HUES64 (cell line): ENCODE measurements at regions not wholly inside any gene's neighbourhood (a gene's known extent, or its start where the extent isn't known, plus 50 kb on each side); places are given as distances from the start of the nearest gene placed in this dataset.

ENCODE experiments used
- H3K27ac ChIP-seq: 2 replicates; pipeline ENCODE4 v1.7.0; 2013; ENCODE audit warnings: low read depth, low read length, inconsistent platforms
- H3K27me3 ChIP-seq: 2 replicates; pipeline ENCODE4 v1.6.1; 2013; ENCODE audit warnings: mild to moderate bottlenecking, low read length; ENCODE audit not compliant: insufficient read depth
- H3K36me3 ChIP-seq: 2 replicates; pipeline ENCODE4 v1.6.1; 2013; ENCODE audit warnings: mild to moderate bottlenecking, low read length; ENCODE audit not compliant: insufficient read depth
- H3K4me1 ChIP-seq: 2 replicates; pipeline ENCODE4 v1.6.1; 2013; ENCODE audit warnings: mild to moderate bottlenecking, low read length, moderate library complexity; ENCODE audit not compliant: insufficient read depth
- H3K4me3 ChIP-seq: 2 replicates; pipeline ENCODE4 v1.5.1; 2013; ENCODE audit warnings: mild to moderate bottlenecking, low read length, moderate library complexity
- H3K9ac ChIP-seq: 2 replicates; pipeline ENCODE4 v1.6.1; 2013; ENCODE audit warnings: mild to moderate bottlenecking, low read depth, low read length
- H3K9me3 ChIP-seq: 2 replicates; pipeline ENCODE4 v1.6.1; 2013; ENCODE audit warnings: low read depth, low read length; ENCODE audit not compliant: insufficient read depth
- WGBS: fragments of 150-250, 120-280 bp; methylation state at CpG from one replicate; pipeline ENCODE4 v1.1.7; 2013; ENCODE audit warnings: missing lambda C conversion rate; 5-methylcytosine and 5-hydroxymethylcytosine counted together

DNA sequence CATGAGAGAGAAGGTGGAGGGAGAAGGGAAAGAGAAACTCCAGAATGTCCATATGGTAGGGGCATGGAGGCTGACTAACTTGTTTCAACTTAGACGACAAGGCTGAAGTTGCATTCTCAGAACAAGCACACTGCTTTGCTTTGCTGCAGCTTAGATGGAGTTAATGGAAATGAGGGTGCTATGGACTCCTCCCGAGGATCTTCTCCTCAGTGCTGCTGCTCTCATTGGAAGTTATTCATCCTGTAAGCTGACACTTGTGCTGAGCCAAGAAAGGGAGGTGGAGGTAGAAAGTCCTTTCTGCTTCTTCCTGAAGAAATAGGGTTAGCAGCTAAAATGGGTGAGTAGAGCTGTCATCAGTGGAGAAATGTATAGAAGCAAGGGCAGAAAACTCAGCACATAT lies 215.3 kb downstream of the SEC16B start:
- Histone ChIP-seq H3K9ac (no peak overlapping the region), H3K27me3 (no peaks in the 10 kb centered on the region), H3K36me3 (no peaks in the 10 kb centered on the region), H3K9me3 (peaks cover 6% of the 10 kb centered on the region; the same call in 1 of the 2 replicates), H3K4me1 (peaks cover 11% of the 10 kb centered on the region; the same call in 1 of the 2 replicates), H3K27ac (no peak overlapping the region), H3K4me3 (no peak overlapping the region)
- 51% methylated on average over 2 of the region's 2 CpGs for WGBS

DNA sequence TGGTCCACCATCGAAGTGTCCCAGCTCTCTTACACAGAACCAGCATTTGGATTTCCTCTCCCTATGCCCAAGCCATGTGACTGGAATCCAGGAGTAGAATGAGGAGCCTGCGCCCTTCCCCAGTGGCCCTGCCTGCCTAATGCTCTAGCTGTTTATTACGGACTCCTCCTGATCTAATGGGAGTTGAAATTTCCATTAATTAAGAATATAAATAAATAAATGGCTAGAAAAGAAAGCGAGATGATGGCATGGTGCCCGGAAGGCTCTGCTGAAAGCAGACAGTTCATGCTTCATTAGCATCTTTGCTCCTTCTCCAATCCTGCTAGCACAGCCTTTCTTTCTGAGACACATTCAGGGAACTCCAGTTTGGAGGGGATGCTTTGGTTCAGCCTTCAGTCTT lies 216.2 kb downstream of the SEC16B start:
- H3K36me3 ChIP-seq, result no peaks in the 10 kb centered on the region
- no peaks in the 10 kb centered on the region for H3K9me3 ChIP-seq
- no peak overlapping the region for H3K27ac ChIP-seq
- 95% methylated on average over 5 of the region's 5 CpGs for WGBS
- H3K9ac ChIP-seq, result no peak overlapping the region
- H3K4me3 ChIP-seq, result no peak overlapping the region
- no peaks in the 10 kb centered on the region for H3K27me3 ChIP-seq
- peaks cover 11% of the 10 kb centered on the region; the same call in 1 of the 2 replicates for H3K4me1 ChIP-seq

DNA sequence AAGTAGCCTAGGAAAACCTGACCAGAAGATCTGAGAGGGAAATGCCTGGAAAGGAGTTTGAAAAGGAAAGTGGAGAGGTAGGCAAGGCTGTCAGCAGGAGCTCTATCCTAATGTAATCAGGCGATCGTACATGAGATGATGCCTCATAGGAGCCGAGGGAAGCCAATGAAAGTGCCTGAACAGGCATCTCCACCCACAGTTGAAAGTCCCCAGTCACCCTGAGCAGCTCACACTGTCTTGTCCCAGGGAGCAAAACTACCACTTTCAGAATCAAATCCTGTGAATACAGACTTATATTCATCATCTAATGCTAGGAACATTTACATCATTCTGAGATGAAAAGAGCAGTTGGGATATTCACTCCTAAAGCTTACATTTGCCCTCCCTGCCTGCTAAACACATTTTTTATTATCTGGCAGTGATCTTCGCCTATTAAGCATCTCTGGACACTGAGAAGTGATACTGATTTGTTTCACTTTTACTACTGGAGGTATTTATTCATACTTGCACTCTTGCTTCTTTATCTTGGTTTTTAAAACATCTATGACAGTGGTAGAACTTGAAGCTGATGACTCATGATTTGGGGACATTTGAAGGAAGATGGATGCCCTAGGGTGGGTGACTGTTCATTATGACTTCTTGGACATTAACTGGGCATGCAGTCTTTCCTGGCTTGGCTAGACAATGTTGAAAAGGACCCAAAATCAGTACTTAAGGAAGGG lies 221.6 kb downstream of the SEC16B start:
- Histone ChIP-seq H3K36me3 (no peaks in the 10 kb centered on the region), H3K9ac (no peak overlapping the region), H3K4me3 (no peak overlapping the region), H3K27ac (no peak overlapping the region), H3K9me3 (no peaks in the 10 kb centered on the region), H3K27me3 (no peaks in the 10 kb centered on the region), H3K4me1 (no peaks in the 10 kb centered on the region)
- 90% methylated on average over 4 of the region's 4 CpGs for WGBS

DNA sequence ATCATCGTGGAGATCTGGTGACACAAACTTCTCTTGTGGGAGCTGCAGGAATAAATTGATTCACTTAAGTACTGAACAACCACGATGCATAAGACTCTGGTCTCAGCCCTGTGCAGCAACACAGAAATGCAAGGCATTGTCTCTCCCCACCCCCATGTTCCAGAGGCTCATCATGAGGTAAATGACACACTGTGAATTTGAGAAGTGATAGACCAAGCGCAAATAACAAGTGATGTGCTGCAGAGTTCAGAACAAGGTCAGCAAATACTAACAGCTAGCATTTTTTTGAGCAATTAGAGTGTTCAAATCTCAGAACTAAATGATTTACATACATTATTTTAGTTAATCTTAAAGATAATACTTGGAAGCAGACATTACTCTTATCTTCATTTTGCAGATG lies 223.7 kb downstream of the SEC16B start:
- Histone ChIP-seq H3K4me3 (no peak overlapping the region), H3K27me3 (no peaks in the 10 kb centered on the region)
- 91% methylated on average over 3 of the region's 3 CpGs for WGBS

DNA sequence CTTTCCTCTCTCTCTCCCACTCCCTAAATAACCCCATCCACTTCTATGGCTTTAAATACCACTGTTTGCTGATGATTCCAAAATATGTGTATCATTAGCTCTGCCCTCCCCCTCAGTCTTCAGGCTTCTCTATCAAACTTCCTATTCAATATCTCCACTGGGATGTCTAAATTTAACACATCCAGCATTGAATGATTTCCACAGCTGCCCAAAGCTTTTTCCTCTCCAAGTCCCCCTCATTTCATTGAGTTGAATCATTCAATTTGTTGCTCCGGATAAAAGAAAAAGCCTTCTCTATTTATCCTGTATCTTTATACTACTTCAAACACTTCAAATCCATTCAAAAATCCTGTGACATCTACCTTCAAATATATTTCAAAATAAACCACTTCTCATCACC lies 225.0 kb downstream of the SEC16B start:
- H3K4me3 ChIP-seq, result no peak overlapping the region
- no peaks in the 10 kb centered on the region for H3K36me3 ChIP-seq
- H3K9me3 ChIP-seq, result no peaks in the 10 kb centered on the region
- no peaks in the 10 kb centered on the region for H3K27me3 ChIP-seq
- no peak overlapping the region for H3K27ac ChIP-seq
- no peaks in the 10 kb centered on the region for H3K4me1 ChIP-seq
- WGBS, result 79% methylated on average over 1 of the region's 1 CpG
- no peak overlapping the region for H3K9ac ChIP-seq

More for the DNA sequence above, 223.7 kb downstream of the SEC16B start:
- no peak overlapping the region for H3K9ac ChIP-seq
- H3K27ac ChIP-seq, result no peak overlapping the region
- no peaks in the 10 kb centered on the region for H3K36me3 ChIP-seq
- no peaks in the 10 kb centered on the region for H3K4me1 ChIP-seq
- H3K9me3 ChIP-seq, result no peaks in the 10 kb centered on the region

DNA sequence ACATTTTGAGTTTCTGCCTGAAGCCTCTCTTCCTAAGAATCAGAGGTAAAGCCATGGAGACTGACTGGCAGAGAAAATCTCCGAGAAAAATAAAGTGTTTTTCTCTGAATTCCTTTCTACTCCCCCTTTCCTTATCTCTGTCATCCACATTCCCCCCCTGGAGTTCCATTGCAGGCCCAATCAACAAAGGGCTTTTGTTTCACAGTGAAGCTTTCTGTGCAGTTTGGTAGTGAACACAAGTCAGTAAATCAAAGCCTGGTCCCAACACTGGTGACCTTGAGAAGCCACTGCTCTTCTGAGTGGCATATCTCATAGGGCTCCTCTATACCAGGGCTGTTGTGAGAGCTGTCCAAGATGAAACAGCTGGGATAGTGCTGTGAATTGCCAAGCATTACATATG lies 228.4 kb downstream of the SEC16B start:
- H3K9ac ChIP-seq, result no peak overlapping the region
- H3K9me3 ChIP-seq, result no peaks in the 10 kb centered on the region
- H3K27ac ChIP-seq, result no peak overlapping the region
- H3K4me1 ChIP-seq, result no peaks in the 10 kb centered on the region
- H3K4me3 ChIP-seq, result no peak overlapping the region
- 94% methylated on average over 1 of the region's 1 CpG for WGBS
- H3K36me3 ChIP-seq, result no peaks in the 10 kb centered on the region
- no peaks in the 10 kb centered on the region for H3K27me3 ChIP-seq

DNA sequence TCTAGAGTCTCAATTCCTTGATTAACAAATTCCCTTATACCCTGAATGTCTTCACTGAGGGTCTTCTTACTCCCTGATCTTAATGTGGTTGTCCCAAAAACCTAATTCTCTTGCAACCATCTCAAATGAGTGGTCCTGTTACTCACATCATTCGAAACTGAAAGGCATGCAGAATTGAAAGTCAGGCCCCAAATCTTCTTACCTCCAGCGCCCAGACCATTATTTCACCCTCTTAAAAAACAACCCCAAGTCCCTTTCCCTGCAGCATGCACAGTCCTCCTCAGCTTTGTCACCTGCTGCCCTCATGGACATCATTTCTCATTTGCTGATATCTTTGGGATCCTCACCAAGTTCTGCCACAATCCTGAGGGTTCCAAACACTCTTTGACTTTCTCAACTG lies 230.1 kb downstream of the SEC16B start:
- H3K36me3 ChIP-seq, result no peaks in the 10 kb centered on the region
- H3K27me3 ChIP-seq, result no peaks in the 10 kb centered on the region
- no peaks in the 10 kb centered on the region for H3K9me3 ChIP-seq
- WGBS, result 88% methylated on average over 2 of the region's 2 CpGs
- H3K27ac ChIP-seq, result no peak overlapping the region
- no peaks in the 10 kb centered on the region for H3K4me1 ChIP-seq
- H3K4me3 ChIP-seq, result no peak overlapping the region
- no peak overlapping the region for H3K9ac ChIP-seq

DNA sequence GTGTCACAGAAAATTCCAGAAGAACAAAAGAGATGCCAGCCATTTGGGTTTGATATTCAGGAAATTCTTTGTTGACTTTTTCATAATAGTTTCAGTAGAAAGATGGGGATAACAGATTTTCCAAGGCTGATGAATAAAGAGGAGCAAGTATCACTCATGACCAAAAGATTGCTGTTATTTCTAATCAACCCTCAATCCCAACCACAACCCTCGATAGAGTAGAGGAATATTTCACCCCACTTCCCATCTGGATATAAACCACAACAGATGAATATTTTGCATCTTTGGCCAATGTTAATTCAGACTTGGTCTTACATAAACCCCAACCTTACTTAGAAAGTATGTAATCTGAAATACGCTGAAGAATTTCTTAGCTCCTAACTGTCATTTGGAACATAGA lies 232.4 kb downstream of the SEC16B start:
- Histone ChIP-seq H3K27ac (no peak overlapping the region), H3K36me3 (no peaks in the 10 kb centered on the region), H3K4me3 (no peak overlapping the region), H3K27me3 (no peaks in the 10 kb centered on the region), H3K4me1 (no peaks in the 10 kb centered on the region), H3K9me3 (no peaks in the 10 kb centered on the region), H3K9ac (no peak overlapping the region)
- WGBS, result 100% methylated on average over 2 of the region's 2 CpGs

DNA sequence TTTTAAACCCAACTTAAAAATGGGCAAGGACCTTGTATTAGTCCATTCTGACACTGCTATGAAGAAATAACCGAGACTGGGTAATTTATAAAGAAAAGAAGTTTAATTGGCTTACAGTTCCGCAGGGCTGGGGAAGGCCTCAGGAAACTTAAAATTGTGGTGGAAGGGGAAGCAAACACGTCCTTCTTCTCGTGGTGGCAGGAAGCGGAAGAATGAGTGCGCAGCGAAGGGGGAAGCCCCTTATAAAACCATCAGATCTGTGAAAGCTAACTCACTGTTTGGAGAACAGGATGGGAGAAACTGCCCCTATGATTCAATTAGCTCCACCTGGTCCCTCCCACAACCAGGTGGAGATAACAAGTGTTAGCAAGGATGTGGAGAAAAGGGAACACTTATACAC lies 237.7 kb downstream of the SEC16B start:
- Histone ChIP-seq H3K9me3 (no peaks in the 10 kb centered on the region), H3K4me1 (no peaks in the 10 kb centered on the region)
- 93% methylated on average over 7 of the region's 7 CpGs for WGBS

DNA sequence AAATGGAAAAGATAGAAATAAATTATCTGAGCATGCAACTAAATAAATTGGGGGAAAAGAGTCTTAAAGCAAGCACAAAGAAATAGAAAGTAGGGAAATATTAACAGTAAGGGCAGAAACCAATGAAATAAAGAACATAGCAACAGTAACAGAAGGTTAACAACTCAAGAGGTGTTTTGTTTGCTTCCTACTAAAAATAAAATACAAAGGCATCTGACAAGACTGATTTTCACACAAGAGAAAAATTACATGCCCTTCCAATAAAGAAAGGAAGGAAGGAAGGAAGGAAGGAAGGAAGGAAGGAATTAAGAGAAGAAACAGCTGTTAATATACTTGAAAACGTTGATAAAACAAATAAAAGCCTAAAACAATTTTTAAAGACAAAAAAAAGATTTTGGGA lies 240.2 kb downstream of the SEC16B start:
- H3K4me3 ChIP-seq, result no peak overlapping the region
- no peak overlapping the region for H3K27ac ChIP-seq
- no peak overlapping the region for H3K9ac ChIP-seq
- WGBS, result no CpG with 5 or more reads among the region's 1 CpG
- no peaks in the 10 kb centered on the region for H3K4me1 ChIP-seq
- H3K27me3 ChIP-seq, result no peaks in the 10 kb centered on the region
- H3K9me3 ChIP-seq, result no peaks in the 10 kb centered on the region
- no peaks in the 10 kb centered on the region for H3K36me3 ChIP-seq

More for the DNA sequence above, 237.7 kb downstream of the SEC16B start:
- Histone ChIP-seq H3K27ac (no peak overlapping the region), H3K36me3 (no peaks in the 10 kb centered on the region), H3K27me3 (no peaks in the 10 kb centered on the region), H3K9ac (no peak overlapping the region), H3K4me3 (no peak overlapping the region)

DNA sequence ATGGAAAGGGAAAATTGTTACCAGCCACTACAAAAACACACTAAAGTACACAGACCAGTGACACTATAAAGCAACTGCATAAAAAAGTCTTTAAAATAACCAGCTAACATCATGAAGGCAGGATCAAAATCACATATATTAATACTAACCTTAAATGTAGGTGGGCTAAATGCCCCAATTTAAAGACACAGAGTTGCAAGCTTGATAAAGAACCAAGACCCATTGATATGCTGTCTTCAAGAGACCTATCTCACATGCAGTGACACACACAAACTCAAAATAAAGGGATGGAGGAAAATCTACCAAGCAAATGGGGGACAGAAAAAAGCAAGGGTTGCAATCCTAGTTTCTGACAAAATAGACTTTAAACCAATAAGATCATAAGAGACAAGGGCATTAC lies 246.3 kb downstream of the SEC16B start:
- H3K9me3 ChIP-seq, result peaks cover 4% of the 10 kb centered on the region; the same call in 1 of the 2 replicates
- no peak overlapping the region for H3K9ac ChIP-seq

More for the DNA sequence above, 246.3 kb downstream of the SEC16B start:
- Histone ChIP-seq H3K4me1 (no peaks in the 10 kb centered on the region), H3K36me3 (no peaks in the 10 kb centered on the region), H3K27ac (no peak overlapping the region), H3K4me3 (no peak overlapping the region), H3K27me3 (no peaks in the 10 kb centered on the region)
